Calu3 (cell line): ENCODE measurements at regions not wholly inside any gene's neighbourhood (a gene's known extent, or its start where the extent isn't known, plus 50 kb on each side); places are given as distances from the start of the nearest gene placed in this dataset.

Experiments
- BruUV-seq: library from RNA; stranded (reverse); fragments of 400-500 nt; replicated peaks from 2 replicates; lab custom pipeline; 2021; lab: Mats Ljungman, UMichigan
- CTCF ChIA-PET: fragments of 300-600 bp; sonication (Branson Sonifier 250); formaldehyde crosslinking; loops from one replicate; lab custom pipeline; 2022; ENCODE audit warnings: antibody characterized with exemption; lab: Charles Lee
- DNase-seq: peaks from one replicate; pipeline ENCODE4 v3.0.0; 2022
- H3K27ac Mint-ChIP-seq: one replicate; pipeline ENCODE4 v1.8.0; 2022; ENCODE audit warnings: mixed read lengths; ENCODE audit not compliant: unreplicated experiment
- H3K27me3 Mint-ChIP-seq: one replicate; pipeline ENCODE4 v1.8.0; 2022; ENCODE audit warnings: mixed read lengths; ENCODE audit not compliant: unreplicated experiment
- H3K36me3 Mint-ChIP-seq: one replicate; pipeline ENCODE4 v1.8.0; 2022; ENCODE audit warnings: mild to moderate bottlenecking, moderate library complexity, mixed read lengths; ENCODE audit not compliant: insufficient read depth, unreplicated experiment
- H3K4me1 Mint-ChIP-seq: one replicate; pipeline ENCODE4 v1.8.0; 2022; ENCODE audit warnings: mild to moderate bottlenecking, low read depth, mixed read lengths; ENCODE audit not compliant: unreplicated experiment
- H3K4me3 Mint-ChIP-seq: one replicate; pipeline ENCODE4 v1.8.0; 2022; ENCODE audit warnings: mild to moderate bottlenecking, low read depth, moderate library complexity, mixed read lengths; ENCODE audit not compliant: unreplicated experiment
- H3K9me3 Mint-ChIP-seq: one replicate; pipeline ENCODE4 v1.8.0; 2022; ENCODE audit warnings: low read depth, mixed read lengths; ENCODE audit not compliant: unreplicated experiment
- intact Hi-C: fragments of 100-400 bp; cut with micrococcal nuclease; formaldehyde crosslinking; loops from one replicate; pipeline ENCODE4 v1.10.0; 2022; ENCODE audit not compliant: unreplicated experiment
- TF ChIP-seq, protein P1 (sequence below): fragments of 200-600 bp; IDR thresholded peaks from one replicate; pipeline ENCODE4 v1.8.0; 2022; ENCODE audit warnings: antibody characterized with exemption; ENCODE audit not compliant: unreplicated experiment

DNA sequence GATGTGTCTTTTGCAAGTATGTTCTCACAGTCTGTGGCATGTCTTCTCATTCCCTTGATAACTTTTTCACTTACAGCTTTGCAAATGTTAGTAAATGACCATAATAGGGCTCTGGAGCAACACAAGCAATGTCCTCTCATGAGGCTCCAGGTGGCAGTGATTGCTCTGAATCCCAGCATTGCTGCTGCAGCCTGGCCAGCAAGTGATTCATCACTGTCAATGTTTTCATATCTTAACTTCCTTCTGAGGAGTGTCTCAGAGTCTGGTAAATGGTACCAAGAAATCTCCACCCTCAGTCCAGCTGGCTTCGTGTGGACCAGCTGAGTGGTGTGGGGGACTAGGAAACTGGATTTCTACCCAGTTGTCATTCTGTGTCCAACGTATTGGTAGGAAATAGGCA is 139.6 kb downstream of the MYLK4 start:
- Mint-ChIP-seq H3K27ac (no peak overlapping the region), H3K4me1 (no peaks in the 10 kb centered on the region), H3K27me3 (peaks cover 12% of the 10 kb centered on the region), H3K36me3 (no peaks in the 10 kb centered on the region), H3K4me3 (no peak overlapping the region), H3K9me3 (no peaks in the 10 kb centered on the region)
- TF ChIP-seq, protein P1, sequence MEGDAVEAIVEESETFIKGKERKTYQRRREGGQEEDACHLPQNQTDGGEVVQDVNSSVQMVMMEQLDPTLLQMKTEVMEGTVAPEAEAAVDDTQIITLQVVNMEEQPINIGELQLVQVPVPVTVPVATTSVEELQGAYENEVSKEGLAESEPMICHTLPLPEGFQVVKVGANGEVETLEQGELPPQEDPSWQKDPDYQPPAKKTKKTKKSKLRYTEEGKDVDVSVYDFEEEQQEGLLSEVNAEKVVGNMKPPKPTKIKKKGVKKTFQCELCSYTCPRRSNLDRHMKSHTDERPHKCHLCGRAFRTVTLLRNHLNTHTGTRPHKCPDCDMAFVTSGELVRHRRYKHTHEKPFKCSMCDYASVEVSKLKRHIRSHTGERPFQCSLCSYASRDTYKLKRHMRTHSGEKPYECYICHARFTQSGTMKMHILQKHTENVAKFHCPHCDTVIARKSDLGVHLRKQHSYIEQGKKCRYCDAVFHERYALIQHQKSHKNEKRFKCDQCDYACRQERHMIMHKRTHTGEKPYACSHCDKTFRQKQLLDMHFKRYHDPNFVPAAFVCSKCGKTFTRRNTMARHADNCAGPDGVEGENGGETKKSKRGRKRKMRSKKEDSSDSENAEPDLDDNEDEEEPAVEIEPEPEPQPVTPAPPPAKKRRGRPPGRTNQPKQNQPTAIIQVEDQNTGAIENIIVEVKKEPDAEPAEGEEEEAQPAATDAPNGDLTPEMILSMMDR = no peak
- intact Hi-C loops = no loop called here
- BruUV-seq = no TSS peak
- CTCF ChIA-PET = no interaction called here
- DNase-seq = no peak

- H3K36me3 Mint-ChIP-seq = no peaks in the 10 kb centered on the region
- no TSS peak for BruUV-seq
Observed at GRCh38 chr6:2608503-2608902, 142.2 kb downstream of the MYLK4 start.

GRCh38 chr6:2600363-2600762 is 150.4 kb downstream of the MYLK4 start:
- Mint-ChIP-seq H3K4me3 (no peak overlapping the region), H3K36me3 (no peaks in the 10 kb centered on the region)
- CTCF ChIA-PET = no interaction called here

More at GRCh38 chr6:2608503-2608902, 142.2 kb downstream of the MYLK4 start:
- Mint-ChIP-seq H3K4me1 (no peaks in the 10 kb centered on the region), H3K4me3 (no peak overlapping the region), H3K27me3 (peaks cover 12% of the 10 kb centered on the region), H3K9me3 (no peaks in the 10 kb centered on the region), H3K27ac (no peak overlapping the region)
- no peak for DNase-seq
- intact Hi-C loops = no loop called here
- CTCF ChIA-PET = interaction anchor here (0.6 kb wide), 1 partner anchor 45 kb away, joined by 3 read pairs; no protein-coding TSS in a partner anchor
- TF ChIP-seq, protein P1 = no peak

GRCh38 chr6:2599817-2600216 is 150.9 kb downstream of the MYLK4 start:
- DNase-seq = no peak
- H3K4me3 Mint-ChIP-seq = no peak overlapping the region
- H3K9me3 Mint-ChIP-seq = no peaks in the 10 kb centered on the region
- TF ChIP-seq, protein P1 = no peak
- H3K27me3 Mint-ChIP-seq = no peaks in the 10 kb centered on the region
- BruUV-seq = no TSS peak
- CTCF ChIA-PET = no interaction called here
- no peaks in the 10 kb centered on the region for H3K4me1 Mint-ChIP-seq
- H3K36me3 Mint-ChIP-seq = no peaks in the 10 kb centered on the region
- H3K27ac Mint-ChIP-seq = no peak overlapping the region
- intact Hi-C loops = no loop called here

More at GRCh38 chr6:2600363-2600762, 150.4 kb downstream of the MYLK4 start:
- no peak for DNase-seq
- no TSS peak for BruUV-seq
- no peaks in the 10 kb centered on the region for H3K4me1 Mint-ChIP-seq
- TF ChIP-seq, protein P1 = no peak
- H3K9me3 Mint-ChIP-seq = no peaks in the 10 kb centered on the region
- intact Hi-C loops = no loop called here
- H3K27ac Mint-ChIP-seq = no peak overlapping the region
- H3K27me3 Mint-ChIP-seq = no peaks in the 10 kb centered on the region
